Cerebellar cortex (tissue), 1 donor: ENCODE measurements at regions not wholly inside any gene's neighbourhood (a gene's known extent, or its start where the extent isn't known, plus 50 kb on each side); places are given as distances from the start of the nearest gene placed in this dataset.

ENCODE experiments used
- DNase-seq: peaks from one replicate; pipeline ENCODE4 v3.0.0-alpha.2; 2015; ENCODE audit warnings: low spot score

DNA sequence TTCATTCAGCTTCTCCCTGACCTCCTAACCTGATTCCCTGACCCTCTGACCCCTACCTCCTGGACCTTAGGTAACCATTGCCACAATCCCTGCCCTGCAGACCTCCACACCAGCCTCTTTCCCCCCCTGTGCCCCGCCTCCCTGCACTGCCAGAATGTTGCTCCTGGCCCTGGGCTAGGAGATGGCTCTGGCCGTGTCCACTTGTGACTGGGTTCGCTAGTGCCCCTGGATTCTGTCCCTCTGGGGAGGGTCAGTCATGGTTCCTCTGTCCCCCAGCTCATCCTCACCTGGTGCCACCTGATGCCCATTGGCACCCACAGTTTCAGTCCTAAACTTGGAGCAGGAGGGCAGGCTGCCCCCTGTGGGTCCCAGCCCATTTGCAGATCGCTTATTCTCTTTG, 56.2 kb upstream of the PRR23E start:
- DNase-seq, result no peak

DNA sequence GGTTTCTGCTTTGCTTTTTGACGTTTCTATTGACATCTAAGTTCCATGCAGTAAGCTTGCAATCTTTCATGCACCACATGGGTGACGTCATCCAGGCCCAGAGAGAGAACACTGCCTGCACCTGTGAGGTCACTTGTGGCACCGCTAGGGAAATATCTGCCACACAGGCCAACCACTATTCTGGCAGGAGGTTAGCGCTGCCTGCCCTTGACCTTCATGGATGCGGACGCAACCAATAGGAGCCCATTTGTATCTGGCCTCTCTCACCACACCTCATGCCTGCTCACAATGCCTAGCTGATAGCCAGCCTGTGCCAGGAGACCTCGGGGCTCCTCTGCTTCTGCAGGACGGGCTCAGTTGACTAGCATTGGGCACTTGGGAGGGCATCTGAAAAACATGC, 55.8 kb upstream of the PRR23E start:
- DNase-seq, result no peak

DNA sequence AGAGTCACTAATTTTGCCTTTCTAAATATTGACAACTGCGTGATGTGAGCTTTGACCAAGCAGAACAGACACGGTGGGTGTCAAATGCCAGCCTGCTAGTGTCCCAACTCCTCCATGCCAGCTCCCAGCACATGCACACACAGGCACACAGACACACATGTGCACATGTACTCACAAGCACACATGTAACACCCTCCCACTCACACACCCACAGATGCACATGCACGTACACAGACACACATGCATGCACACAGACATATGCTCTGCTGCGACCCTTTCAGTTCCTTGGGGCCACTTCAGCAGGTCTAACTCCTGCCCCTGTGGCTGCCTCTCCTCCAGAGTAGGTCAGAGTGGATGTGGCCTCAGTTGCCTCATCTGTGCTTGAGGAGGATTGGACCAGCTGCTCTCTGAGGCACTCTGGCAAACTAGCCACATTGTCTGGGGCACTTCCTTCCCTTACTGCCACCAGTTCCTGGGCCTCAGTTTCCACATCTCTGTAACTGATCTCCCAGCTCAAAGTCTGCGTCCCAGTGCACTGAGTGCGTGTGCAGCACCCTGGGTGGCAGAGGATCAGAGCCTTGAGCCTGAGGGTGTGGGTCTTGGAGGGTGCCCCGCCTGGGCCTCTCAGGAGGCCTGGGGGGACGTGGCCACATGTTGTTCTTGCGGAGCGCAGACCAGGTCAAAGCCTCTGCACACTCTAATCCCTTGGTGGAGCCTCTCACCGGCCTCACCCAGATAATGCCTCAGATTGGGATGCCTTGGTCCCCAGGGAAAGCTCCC, 55.0 kb upstream of the PRR23E start:
- no peak for DNase-seq

DNA sequence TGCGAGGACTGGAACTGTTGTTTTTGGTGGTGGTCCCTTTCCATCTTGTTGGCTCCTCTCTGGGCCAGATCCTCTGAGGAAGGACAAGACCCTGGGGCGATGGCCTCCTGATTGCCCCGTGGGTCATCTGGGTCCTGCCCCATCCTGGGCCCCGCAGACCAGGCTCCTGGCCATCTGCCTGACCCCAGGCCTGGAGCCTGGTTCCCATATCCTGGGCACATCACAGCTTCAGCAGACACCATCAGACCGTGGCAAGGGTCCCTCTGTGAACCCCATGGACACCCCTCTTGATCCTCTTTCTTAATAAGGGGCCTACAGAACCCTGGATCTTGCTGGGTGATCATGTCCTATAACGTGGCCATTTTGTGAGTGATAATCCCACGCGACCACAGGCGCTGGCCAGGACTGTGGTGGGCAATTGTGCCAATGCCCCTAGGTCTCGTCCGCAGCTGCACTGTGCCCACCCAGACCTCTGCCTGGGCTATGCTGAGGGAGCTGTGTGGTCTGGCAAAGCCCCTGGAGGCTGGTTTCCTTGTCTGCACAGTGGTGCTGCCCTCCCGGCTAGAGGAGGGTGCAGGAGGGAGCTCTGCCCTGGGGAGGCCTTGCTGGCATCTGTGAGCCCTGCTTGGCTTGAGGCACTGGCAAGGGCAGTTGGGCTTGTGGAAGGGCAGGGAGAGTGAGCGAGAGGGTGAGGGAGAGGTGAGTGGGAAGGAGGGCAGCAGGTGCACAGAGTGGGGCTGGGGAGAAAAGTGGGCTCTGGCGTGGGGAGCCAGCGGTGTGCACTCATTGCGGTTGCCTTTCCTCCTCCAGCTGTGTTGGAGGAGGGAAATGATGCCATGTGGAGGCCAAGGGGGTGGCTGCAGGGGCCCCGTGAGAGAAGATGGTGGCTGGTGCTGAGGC, 53.1 kb upstream of the PRR23E start:
- no peak for DNase-seq

DNA sequence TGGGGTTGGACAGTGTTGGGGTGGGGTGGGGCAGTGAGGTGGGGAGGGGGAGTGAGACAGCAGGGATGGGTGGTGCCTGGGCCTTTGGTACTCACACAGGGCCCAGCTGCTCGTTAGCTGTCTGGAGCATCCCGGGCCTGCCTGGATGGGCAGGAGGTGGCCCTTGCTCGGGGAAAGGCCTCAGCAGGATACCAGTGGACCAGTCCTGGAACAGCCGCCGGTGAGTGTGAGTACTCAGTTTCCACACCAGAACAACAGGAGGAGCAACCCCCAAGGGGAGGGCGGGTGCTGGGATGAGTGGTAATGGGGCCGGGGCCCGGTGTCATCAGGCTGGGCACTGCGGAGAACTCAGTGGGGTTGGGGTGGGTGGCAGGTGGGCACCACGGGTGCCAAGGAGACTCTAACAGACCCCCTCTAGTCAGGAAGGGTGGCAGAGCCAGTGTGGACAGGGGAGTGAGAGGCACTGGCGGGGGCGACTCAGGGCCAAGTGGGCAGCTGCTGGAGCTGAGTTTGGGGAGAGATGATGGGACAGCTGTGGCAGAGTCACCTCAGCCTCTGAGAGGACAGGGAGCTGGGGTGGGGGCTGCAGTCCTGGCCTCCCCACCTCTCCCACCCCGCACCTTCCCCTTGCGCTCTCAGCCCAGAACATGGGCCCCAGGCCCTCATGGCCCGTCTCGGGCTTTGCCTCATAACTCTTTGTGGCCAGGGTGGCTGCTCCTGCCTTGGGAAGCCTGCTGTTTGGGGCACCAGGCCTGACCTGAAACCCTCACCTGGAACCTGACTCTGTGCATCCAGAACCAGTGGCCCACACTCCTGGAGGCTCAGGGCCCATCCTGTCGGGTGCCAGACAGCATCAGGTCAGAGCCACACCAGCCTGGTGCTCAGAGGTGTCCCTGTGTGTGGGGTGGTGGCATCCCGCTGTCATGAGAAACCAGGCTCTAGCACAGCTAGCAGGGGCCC, 52.1 kb upstream of the PRR23E start:
- no peak for DNase-seq

DNA sequence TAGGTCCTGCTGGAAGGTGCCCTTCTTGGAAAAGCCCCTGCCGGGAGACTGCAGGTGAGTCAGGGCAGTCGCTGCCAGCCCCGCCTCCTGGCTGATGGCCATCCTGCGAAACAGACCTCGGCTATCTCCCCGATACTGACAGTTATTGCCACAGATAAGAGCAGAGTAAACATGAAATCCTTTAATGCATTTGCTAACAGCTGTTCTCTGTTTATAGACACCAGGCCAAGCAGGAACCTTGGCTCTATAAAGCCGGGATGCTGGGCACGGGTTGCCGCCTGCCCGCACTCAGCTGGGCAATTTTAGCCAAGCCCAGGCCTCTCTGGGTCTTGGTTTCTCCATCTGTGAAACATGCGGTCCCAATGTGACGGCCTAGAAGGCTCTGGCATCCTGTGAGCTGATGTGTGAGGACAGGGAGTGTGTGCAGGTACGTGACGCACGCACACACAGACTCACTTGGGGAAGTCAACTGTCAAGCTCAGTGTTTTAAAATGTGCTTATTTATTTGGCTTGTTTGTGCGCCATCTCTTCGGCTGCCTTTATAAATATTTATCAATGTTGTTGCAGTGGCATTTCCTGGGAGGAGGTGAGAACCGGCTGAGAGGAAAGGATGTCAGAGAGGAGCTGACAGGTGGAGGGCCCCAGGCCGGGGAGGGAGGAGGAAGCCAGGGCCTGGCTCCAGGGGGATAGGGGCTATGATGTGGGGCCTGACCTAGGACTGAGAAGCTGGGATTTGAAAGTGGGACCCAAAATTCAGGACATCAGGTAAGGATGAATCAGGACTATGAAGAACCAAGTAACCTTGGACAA, 50.8 kb upstream of the PRR23E start:
- DNase-seq, result peak; percentile 40
